GM23338 (cell line): ENCODE measurements at regions not wholly inside any gene's neighbourhood (a gene's known extent, or its start where the extent isn't known, plus 50 kb on each side); places are given as distances from the start of the nearest gene placed in this dataset.

Source experiments
- ATAC-seq: fragments of 200-7000 bp; cut with Tn5 transposase; 3 replicates; pipeline ENCODE4 v1.9.1; 2020
- DNase-seq: peaks from one replicate; pipeline ENCODE4 v3.0.0-alpha.2; 2015; ENCODE audit warnings: low spot score
- H2AFZ ChIP-seq: fragments of 200-600 bp; sonication (generic); 2 replicates; pipeline ENCODE4 v1.8.0; 2016; ENCODE audit warnings: antibody characterized with exemption, mild to moderate bottlenecking, moderate library complexity
- H3F3A ChIP-seq: fragments of 200-600 bp; sonication (generic); replicated peaks from 2 replicates; pipeline ENCODE4 v1.8.0; 2017; ENCODE audit warnings: antibody characterized with exemption, mixed run types, low read depth
- H3K27ac ChIP-seq: fragments of 200-600 bp; sonication (generic); 2 replicates; pipeline ENCODE4 v1.6.1; 2016; ENCODE audit warnings: low read depth
- H3K27me3 ChIP-seq: fragments of 200-600 bp; sonication (generic); 2 replicates; pipeline ENCODE4 v1.8.0; 2016; ENCODE audit warnings: mild to moderate bottlenecking, mixed run types, moderate library complexity; ENCODE audit not compliant: insufficient read depth
- H3K36me3 ChIP-seq: fragments of 200-600 bp; sonication (generic); 2 replicates; pipeline ENCODE4 v1.8.0; 2016; ENCODE audit warnings: mild to moderate bottlenecking; ENCODE audit not compliant: insufficient read depth
- H3K4me1 ChIP-seq: fragments of 200-600 bp; sonication (generic); 2 replicates; pipeline ENCODE4 v1.8.0; 2016; ENCODE audit warnings: mild to moderate bottlenecking, moderate library complexity; ENCODE audit not compliant: insufficient read depth
- H3K4me2 ChIP-seq: fragments of 200-600 bp; sonication (generic); 2 replicates; pipeline ENCODE4 v1.7.1; 2017; ENCODE audit warnings: mixed run types
- H3K4me3 ChIP-seq: fragments of 200-600 bp; sonication (generic); 2 replicates; pipeline ENCODE4 v1.6.1; 2016; ENCODE audit warnings: mixed run types
- H3K79me2 ChIP-seq: fragments of 200-600 bp; sonication (generic); replicated peaks from 2 replicates; pipeline ENCODE4 v1.8.0; 2017; ENCODE audit warnings: mild to moderate bottlenecking; ENCODE audit not compliant: insufficient read depth
- H3K9me2 ChIP-seq: fragments of 200-600 bp; sonication (generic); 2 replicates; pipeline ENCODE4 v1.8.0; 2017; ENCODE audit not compliant: insufficient read depth
- H4K20me1 ChIP-seq: fragments of 200-600 bp; sonication (generic); replicated peaks from 2 replicates; pipeline ENCODE4 v1.8.0; 2017; ENCODE audit warnings: mild to moderate bottlenecking; ENCODE audit not compliant: insufficient read depth
- H3K27ac Mint-ChIP-seq: 2 replicates; pipeline ENCODE4 v1.8.0; 2020; ENCODE audit warnings: inconsistent platforms, mild to moderate bottlenecking, moderate library complexity, mixed read lengths
- H3K27me3 Mint-ChIP-seq: 3 replicates; pipeline ENCODE4 v1.8.0; 2022; ENCODE audit warnings: low read depth, mild to moderate bottlenecking, moderate library complexity, mixed read lengths, inconsistent platforms; ENCODE audit not compliant: insufficient read depth, poor library complexity
- H3K36me3 Mint-ChIP-seq: 3 replicates; pipeline ENCODE4 v1.8.0; 2021; ENCODE audit warnings: low read depth, mild to moderate bottlenecking, inconsistent platforms, moderate library complexity, mixed read lengths
- H3K4me1 Mint-ChIP-seq: 3 replicates; pipeline ENCODE4 v1.8.0; 2020; ENCODE audit warnings: mild to moderate bottlenecking, inconsistent platforms, mixed read lengths
- H3K4me3 Mint-ChIP-seq: 3 replicates; pipeline ENCODE4 v1.8.0; 2021; ENCODE audit warnings: moderate library complexity, mild to moderate bottlenecking, inconsistent platforms, mixed read lengths
- H3K9me3 Mint-ChIP-seq: 3 replicates; pipeline ENCODE4 v1.8.0; 2020; ENCODE audit warnings: moderate library complexity, mild to moderate bottlenecking, inconsistent platforms, mixed read lengths
- CREB1 ChIP-seq: fragments of 250-450 bp; sonication (Bioruptor Pico); IDR thresholded peaks from 2 replicates; pipeline ENCODE4 v1.5.0; 2020; ENCODE audit warnings: low read depth, mild to moderate bottlenecking, moderate library complexity
- EZH2 ChIP-seq: fragments of 200-600 bp; sonication (generic); IDR thresholded peaks from one replicate; pipeline ENCODE4 v1.8.0; 2017; ENCODE audit warnings: antibody characterized with exemption, mild to moderate bottlenecking, low read depth; ENCODE audit not compliant: unreplicated experiment
- JUNB ChIP-seq: IDR thresholded peaks from one replicate; pipeline ENCODE4 v1.6.1; 2016; ENCODE audit warnings: antibody characterized with exemption; ENCODE audit not compliant: unreplicated experiment
- NANOG ChIP-seq: IDR thresholded peaks from 2 replicates; pipeline ENCODE4 v1.6.1; 2016; ENCODE audit warnings: antibody characterized with exemption, borderline replicate concordance
- POLR2AphosphoS5 ChIP-seq: IDR thresholded peaks from 2 replicates; pipeline ENCODE4 v1.6.1; 2016; ENCODE audit warnings: antibody characterized with exemption, low read depth
- STAT1 ChIP-seq: IDR thresholded peaks from one replicate; pipeline ENCODE4 v1.6.1; 2016; ENCODE audit warnings: antibody characterized with exemption; ENCODE audit not compliant: unreplicated experiment
- ZNF114 ChIP-seq: fragments of 250-450 bp; sonication (Bioruptor Pico); IDR thresholded peaks from 2 replicates; pipeline ENCODE4 v1.5.0; 2020; ENCODE audit warnings: mild to moderate bottlenecking, moderate library complexity
- ZNF331 ChIP-seq: fragments of 250-450 bp; sonication (Bioruptor Pico); IDR thresholded peaks from 2 replicates; pipeline ENCODE4 v1.5.0; 2020; ENCODE audit warnings: low read depth, mild to moderate bottlenecking, moderate library complexity
- TF ChIP-seq, protein P1 (sequence below): IDR thresholded peaks from one replicate; pipeline ENCODE4 v1.6.1; 2018; ENCODE audit warnings: antibody characterized with exemption; ENCODE audit not compliant: unreplicated experiment
- TF ChIP-seq, protein P2 (sequence below): fragments of 250-450 bp; sonication (Bioruptor Pico); IDR thresholded peaks from 2 replicates; pipeline ENCODE4 v1.5.0; 2020; ENCODE audit warnings: mild to moderate bottlenecking, moderate library complexity
- TF ChIP-seq, protein P3 (sequence below): IDR thresholded peaks from 2 replicates; pipeline ENCODE4 v1.6.1; 2016; ENCODE audit warnings: antibody characterized with exemption

GRCh38 chr6:55016261-55016660 lies 158.1 kb upstream of the HCRTR2 start:
- no peaks in the 10 kb centered on the region for H3K36me3 Mint-ChIP-seq
- H3K4me3 Mint-ChIP-seq, result no peak overlapping the region
- H4K20me1 ChIP-seq, result no peaks in the 10 kb centered on the region
- no peak overlapping the region for H2AFZ ChIP-seq
- H3K27me3 Mint-ChIP-seq, result no peaks in the 10 kb centered on the region
- no peak for DNase-seq
- H3K4me1 Mint-ChIP-seq, result 0 out of 3 replicates have a peak, but pooled peaks cover 4% of the 10 kb centered on the region
- H3K27ac Mint-ChIP-seq, result no peak overlapping the region
- H3K79me2 ChIP-seq, result no peaks in the 10 kb centered on the region
- TF ChIP-seq ZNF114 (CRISPR knock-in tag) (no peak), POLR2AphosphoS5 (no peak), EZH2 (no peak), NANOG (no peak), JUNB (no peak), STAT1 (no peak), ZNF331 (CRISPR knock-in tag) (no peak), CREB1 (no peak)
- TF ChIP-seq, protein P1, sequence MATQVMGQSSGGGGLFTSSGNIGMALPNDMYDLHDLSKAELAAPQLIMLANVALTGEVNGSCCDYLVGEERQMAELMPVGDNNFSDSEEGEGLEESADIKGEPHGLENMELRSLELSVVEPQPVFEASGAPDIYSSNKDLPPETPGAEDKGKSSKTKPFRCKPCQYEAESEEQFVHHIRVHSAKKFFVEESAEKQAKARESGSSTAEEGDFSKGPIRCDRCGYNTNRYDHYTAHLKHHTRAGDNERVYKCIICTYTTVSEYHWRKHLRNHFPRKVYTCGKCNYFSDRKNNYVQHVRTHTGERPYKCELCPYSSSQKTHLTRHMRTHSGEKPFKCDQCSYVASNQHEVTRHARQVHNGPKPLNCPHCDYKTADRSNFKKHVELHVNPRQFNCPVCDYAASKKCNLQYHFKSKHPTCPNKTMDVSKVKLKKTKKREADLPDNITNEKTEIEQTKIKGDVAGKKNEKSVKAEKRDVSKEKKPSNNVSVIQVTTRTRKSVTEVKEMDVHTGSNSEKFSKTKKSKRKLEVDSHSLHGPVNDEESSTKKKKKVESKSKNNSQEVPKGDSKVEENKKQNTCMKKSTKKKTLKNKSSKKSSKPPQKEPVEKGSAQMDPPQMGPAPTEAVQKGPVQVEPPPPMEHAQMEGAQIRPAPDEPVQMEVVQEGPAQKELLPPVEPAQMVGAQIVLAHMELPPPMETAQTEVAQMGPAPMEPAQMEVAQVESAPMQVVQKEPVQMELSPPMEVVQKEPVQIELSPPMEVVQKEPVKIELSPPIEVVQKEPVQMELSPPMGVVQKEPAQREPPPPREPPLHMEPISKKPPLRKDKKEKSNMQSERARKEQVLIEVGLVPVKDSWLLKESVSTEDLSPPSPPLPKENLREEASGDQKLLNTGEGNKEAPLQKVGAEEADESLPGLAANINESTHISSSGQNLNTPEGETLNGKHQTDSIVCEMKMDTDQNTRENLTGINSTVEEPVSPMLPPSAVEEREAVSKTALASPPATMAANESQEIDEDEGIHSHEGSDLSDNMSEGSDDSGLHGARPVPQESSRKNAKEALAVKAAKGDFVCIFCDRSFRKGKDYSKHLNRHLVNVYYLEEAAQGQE, result no peak
- TF ChIP-seq, protein P2, sequence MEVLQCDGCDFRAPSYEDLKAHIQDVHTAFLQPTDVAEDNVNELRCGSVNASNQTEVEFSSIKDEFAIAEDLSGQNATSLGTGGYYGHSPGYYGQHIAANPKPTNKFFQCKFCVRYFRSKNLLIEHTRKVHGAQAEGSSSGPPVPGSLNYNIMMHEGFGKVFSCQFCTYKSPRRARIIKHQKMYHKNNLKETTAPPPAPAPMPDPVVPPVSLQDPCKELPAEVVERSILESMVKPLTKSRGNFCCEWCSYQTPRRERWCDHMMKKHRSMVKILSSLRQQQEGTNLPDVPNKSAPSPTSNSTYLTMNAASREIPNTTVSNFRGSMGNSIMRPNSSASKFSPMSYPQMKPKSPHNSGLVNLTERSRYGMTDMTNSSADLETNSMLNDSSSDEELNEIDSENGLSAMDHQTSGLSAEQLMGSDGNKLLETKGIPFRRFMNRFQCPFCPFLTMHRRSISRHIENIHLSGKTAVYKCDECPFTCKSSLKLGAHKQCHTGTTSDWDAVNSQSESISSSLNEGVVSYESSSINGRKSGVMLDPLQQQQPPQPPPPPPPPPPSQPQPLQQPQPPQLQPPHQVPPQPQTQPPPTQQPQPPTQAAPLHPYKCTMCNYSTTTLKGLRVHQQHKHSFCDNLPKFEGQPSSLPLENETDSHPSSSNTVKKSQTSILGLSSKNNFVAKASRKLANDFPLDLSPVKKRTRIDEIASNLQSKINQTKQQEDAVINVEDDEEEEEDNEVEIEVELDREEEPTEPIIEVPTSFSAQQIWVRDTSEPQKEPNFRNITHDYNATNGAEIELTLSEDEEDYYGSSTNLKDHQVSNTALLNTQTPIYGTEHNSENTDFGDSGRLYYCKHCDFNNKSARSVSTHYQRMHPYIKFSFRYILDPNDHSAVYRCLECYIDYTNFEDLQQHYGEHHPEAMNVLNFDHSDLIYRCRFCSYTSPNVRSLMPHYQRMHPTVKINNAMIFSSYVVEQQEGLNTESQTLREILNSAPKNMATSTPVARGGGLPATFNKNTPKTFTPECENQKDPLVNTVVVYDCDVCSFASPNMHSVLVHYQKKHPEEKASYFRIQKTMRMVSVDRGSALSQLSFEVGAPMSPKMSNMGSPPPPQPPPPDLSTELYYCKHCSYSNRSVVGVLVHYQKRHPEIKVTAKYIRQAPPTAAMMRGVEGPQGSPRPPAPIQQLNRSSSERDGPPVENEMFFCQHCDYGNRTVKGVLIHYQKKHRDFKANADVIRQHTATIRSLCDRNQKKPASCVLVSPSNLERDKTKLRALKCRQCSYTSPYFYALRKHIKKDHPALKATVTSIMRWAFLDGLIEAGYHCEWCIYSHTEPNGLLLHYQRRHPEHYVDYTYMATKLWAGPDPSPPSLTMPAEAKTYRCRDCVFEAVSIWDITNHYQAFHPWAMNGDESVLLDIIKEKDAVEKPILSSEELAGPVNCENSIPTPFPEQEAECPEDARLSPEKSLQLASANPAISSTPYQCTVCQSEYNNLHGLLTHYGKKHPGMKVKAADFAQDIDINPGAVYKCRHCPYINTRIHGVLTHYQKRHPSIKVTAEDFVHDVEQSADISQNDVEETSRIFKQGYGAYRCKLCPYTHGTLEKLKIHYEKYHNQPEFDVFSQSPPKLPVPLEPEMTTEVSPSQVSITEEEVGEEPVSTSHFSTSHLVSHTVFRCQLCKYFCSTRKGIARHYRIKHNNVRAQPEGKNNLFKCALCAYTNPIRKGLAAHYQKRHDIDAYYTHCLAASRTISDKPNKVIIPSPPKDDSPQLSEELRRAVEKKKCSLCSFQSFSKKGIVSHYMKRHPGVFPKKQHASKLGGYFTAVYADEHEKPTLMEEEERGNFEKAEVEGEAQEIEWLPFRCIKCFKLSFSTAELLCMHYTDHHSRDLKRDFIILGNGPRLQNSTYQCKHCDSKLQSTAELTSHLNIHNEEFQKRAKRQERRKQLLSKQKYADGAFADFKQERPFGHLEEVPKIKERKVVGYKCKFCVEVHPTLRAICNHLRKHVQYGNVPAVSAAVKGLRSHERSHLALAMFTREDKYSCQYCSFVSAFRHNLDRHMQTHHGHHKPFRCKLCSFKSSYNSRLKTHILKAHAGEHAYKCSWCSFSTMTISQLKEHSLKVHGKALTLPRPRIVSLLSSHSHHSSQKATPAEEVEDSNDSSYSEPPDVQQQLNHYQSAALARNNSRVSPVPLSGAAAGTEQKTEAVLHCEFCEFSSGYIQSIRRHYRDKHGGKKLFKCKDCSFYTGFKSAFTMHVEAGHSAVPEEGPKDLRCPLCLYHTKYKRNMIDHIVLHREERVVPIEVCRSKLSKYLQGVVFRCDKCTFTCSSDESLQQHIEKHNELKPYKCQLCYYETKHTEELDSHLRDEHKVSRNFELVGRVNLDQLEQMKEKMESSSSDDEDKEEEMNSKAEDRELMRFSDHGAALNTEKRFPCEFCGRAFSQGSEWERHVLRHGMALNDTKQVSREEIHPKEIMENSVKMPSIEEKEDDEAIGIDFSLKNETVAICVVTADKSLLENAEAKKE (CRISPR knock-in tag), result no peak
- TF ChIP-seq, protein P3, sequence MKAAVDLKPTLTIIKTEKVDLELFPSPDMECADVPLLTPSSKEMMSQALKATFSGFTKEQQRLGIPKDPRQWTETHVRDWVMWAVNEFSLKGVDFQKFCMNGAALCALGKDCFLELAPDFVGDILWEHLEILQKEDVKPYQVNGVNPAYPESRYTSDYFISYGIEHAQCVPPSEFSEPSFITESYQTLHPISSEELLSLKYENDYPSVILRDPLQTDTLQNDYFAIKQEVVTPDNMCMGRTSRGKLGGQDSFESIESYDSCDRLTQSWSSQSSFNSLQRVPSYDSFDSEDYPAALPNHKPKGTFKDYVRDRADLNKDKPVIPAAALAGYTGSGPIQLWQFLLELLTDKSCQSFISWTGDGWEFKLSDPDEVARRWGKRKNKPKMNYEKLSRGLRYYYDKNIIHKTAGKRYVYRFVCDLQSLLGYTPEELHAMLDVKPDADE, result no peak
- no peak overlapping the region for H3K27ac ChIP-seq
- no peaks in the 10 kb centered on the region for H3K9me2 ChIP-seq
- no peaks in the 10 kb centered on the region for H3K4me1 ChIP-seq
- H3K4me3 ChIP-seq, result no peak overlapping the region
- ATAC-seq, result no peak
- no peaks in the 10 kb centered on the region for H3F3A ChIP-seq
- H3K27me3 ChIP-seq, result no peaks in the 10 kb centered on the region
- H3K4me2 ChIP-seq, result no peak overlapping the region
- H3K36me3 ChIP-seq, result no peaks in the 10 kb centered on the region
- H3K9me3 Mint-ChIP-seq, result no peaks in the 10 kb centered on the region
